Neuronal stem cell (in vitro differentiated cells): ENCODE measurements at regions not wholly inside any gene's neighbourhood (a gene's known extent, or its start where the extent isn't known, plus 50 kb on each side); places are given as distances from the start of the nearest gene placed in this dataset.

Experiments
- DNase-seq: peaks from one replicate; pipeline ENCODE4 v3.0.0-alpha.2; 2013; ENCODE audit warnings: low spot score
- H2AFZ ChIP-seq: one replicate; pipeline ENCODE4 v1.6.1; 2013; ENCODE audit warnings: mild to moderate bottlenecking, low read length, inconsistent platforms
- H2AK5ac ChIP-seq: 2 replicates; pipeline ENCODE4 v1.6.1; 2013; ENCODE audit warnings: low read depth, mild to moderate bottlenecking, inconsistent platforms, low read length, moderate library complexity, mixed read lengths
- H2BK120ac ChIP-seq: 2 replicates; pipeline ENCODE4 v1.6.1; 2013; ENCODE audit warnings: low read depth, mild to moderate bottlenecking, inconsistent platforms, low read length, moderate library complexity, mixed read lengths
- H2BK12ac ChIP-seq: one replicate; pipeline ENCODE4 v1.6.1; 2013; ENCODE audit warnings: low read length, inconsistent platforms
- H2BK15ac ChIP-seq: 2 replicates; pipeline ENCODE4 v1.6.1; 2013; ENCODE audit warnings: mild to moderate bottlenecking, low read length, inconsistent platforms, mixed read lengths
- H2BK5ac ChIP-seq: one replicate; pipeline ENCODE4 v1.6.1; 2013; ENCODE audit warnings: inconsistent platforms, mild to moderate bottlenecking, low read length, moderate library complexity
- H3K14ac ChIP-seq: one replicate; pipeline ENCODE4 v1.6.1; 2013; ENCODE audit warnings: low read length, inconsistent platforms
- H3K18ac ChIP-seq: 2 replicates; pipeline ENCODE4 v1.6.1; 2013; ENCODE audit warnings: low read length, inconsistent platforms
- H3K23ac ChIP-seq: 2 replicates; pipeline ENCODE4 v1.6.1; 2013; ENCODE audit warnings: low read depth, mild to moderate bottlenecking, mixed read lengths, low read length, inconsistent platforms; ENCODE audit not compliant: poor library complexity
- H3K27ac ChIP-seq: replicated peaks from 3 replicates; pipeline ENCODE4 v1.5.1; 2013; ENCODE audit warnings: low read length, inconsistent platforms
- H3K27me3 ChIP-seq, 3 experiments: 2 replicates each; pipeline ENCODE4 v1.6.1; 2013; ENCODE audit warnings: low read length in 3 of 3, mild to moderate bottlenecking in 2 of 3, inconsistent platforms in 1 of 3, low read depth in 1 of 3, mixed read lengths in 1 of 3, moderate library complexity in 1 of 3; ENCODE audit not compliant: control insufficient read depth in 3 of 3, insufficient read depth in 3 of 3
- H3K36me3 ChIP-seq, 2 donors: replicated peaks in 1 of 2; 2 replicates each; pipeline ENCODE4 v1.6.1; 2013; ENCODE audit warnings: low read length in 2 of 2; ENCODE audit not compliant: control insufficient read depth in 2 of 2, insufficient read depth in 2 of 2
- H3K4ac ChIP-seq: 2 replicates; pipeline ENCODE4 v1.6.1; 2013; ENCODE audit warnings: inconsistent platforms, mild to moderate bottlenecking, low read length, moderate library complexity
- H3K4me1 ChIP-seq, 2 donors: 1 replicate in 1 of 2; 2 replicates in 1 of 2; pipeline ENCODE4 v1.6.1; 2013; ENCODE audit warnings: low read length in 2 of 2, low read depth in 1 of 2; ENCODE audit not compliant: control insufficient read depth in 2 of 2, insufficient read depth in 1 of 2
- H3K4me2 ChIP-seq: one replicate; pipeline ENCODE4 v1.6.1; 2013; ENCODE audit warnings: mild to moderate bottlenecking, low read length, inconsistent platforms; ENCODE audit not compliant: insufficient read depth, poor library complexity, severe bottlenecking
- H3K4me3 ChIP-seq, 2 donors: 2 replicates each; pipeline ENCODE4 v1.5.1; 2013; ENCODE audit warnings: low read length in 2 of 2, mild to moderate bottlenecking in 2 of 2, inconsistent platforms in 1 of 2, moderate library complexity in 1 of 2
- H3K79me1 ChIP-seq: one replicate; pipeline ENCODE4 v1.6.1; 2013; ENCODE audit warnings: low read depth, mild to moderate bottlenecking, inconsistent platforms, low read length, moderate library complexity
- H3K9ac ChIP-seq: one replicate; pipeline ENCODE4 v1.6.1; 2013; ENCODE audit warnings: mild to moderate bottlenecking, low read depth, low read length, inconsistent platforms; ENCODE audit not compliant: poor library complexity
- H3K9me3 ChIP-seq, 2 donors: replicated peaks in 1 of 2; 2 replicates each; pipeline versions ENCODE3 to v1.6.1; 2013; ENCODE audit warnings: low read length in 2 of 2, mild to moderate bottlenecking in 2 of 2, inconsistent platforms in 1 of 2, low read depth in 1 of 2, mixed read lengths in 1 of 2, moderate library complexity in 1 of 2; ENCODE audit not compliant: control insufficient read depth in 2 of 2, insufficient read depth in 1 of 2
- H4K8ac ChIP-seq: one replicate; pipeline ENCODE4 v1.6.1; 2013; ENCODE audit warnings: low read depth, mild to moderate bottlenecking, inconsistent platforms, low read length, moderate library complexity
- H4K91ac ChIP-seq: one replicate; pipeline ENCODE4 v1.6.1; 2013; ENCODE audit warnings: low read length, low read depth, mild to moderate bottlenecking, inconsistent platforms; ENCODE audit not compliant: poor library complexity
- WGBS, 2 donors: extraction: QIAGEN DNeasy Blood & Tissue Kit; methylation state at CpG; one replicate each; pipeline ENCODE4 v1.1.7; 2013; ENCODE audit warnings: missing lambda C conversion rate in 2 of 2, mixed read lengths in 1 of 2; ENCODE audit not compliant: insufficient read length in 2 of 2, insufficient replicate concordance in 1 of 2; ENCODE audit errors: extremely low coverage in 2 of 2; 5-methylcytosine and 5-hydroxymethylcytosine counted together

DNA sequence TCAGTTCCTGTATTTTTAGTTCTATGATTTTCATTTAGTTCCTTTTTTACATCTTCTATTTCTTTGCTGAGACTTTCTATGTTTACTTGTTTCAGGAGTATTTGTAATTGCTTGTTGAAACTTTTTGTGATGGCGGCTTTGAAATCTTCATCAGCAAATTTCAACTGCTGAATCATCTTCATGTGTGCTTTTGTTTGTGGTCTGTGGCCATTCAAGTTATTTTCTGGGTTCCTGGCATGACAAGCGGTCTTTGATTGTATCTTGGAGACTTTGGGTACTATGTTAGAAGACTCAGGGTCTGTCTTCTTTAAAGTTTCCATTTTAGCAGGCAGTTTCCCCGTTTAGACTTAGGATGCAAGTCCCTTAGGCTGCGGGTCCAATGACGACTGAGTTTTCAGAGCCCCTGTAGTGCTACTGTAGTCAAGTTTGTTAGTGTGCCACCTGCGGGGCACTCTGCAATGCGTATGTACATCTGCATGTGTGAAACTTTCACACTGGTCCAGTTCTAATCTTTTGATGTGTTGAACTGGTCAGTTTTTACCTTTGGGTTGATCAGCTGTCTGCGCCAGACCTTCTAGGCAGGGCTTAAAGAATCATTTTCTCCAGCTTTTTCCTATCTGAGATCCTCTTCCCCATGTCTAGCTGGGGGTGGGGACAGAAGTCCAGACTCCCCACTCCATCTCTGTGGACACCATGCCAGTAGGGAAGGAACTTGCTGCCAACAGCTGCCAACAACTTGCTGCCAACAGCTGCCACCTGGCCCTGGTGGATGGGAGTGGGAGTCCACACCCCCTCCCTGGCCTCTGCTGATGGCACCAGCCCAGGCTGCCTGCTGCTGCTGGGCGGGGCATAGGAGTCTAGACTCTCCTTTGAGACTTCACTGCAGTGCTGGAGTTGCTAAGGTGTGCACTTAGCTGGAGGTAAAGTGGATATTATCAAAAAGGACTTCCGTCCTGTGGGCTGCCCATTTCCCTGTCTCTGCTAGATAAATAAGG lies 190.9 kb downstream of the TJP1 start:
- Histone ChIP-seq H2BK15ac (no peak overlapping the region), H3K14ac (no peak overlapping the region), H2AK5ac (no peak overlapping the region), H3K4me1 (no peaks in the 10 kb centered on the region), H4K91ac (no peak overlapping the region), H2BK5ac (no peak overlapping the region), H3K9ac (no peak overlapping the region), H3K36me3 (no peaks in the 10 kb centered on the region), H3K4me2 (no peak overlapping the region), H4K8ac (no peak overlapping the region), H2BK12ac (no peak overlapping the region), H3K27me3 (no peaks in the 10 kb centered on the region), H3K18ac (peak overlapping the region; percentile 20), H2AFZ (no peak overlapping the region), H3K9me3 (peaks cover 0 to 3% of the 10 kb centered on the region in 2 donors), H3K79me1 (no peaks in the 10 kb centered on the region), H3K23ac (no peak overlapping the region), H2BK120ac (no peak overlapping the region), H3K4ac (no peak overlapping the region), H3K27ac (no peak overlapping the region), H3K4me3 (no peak overlapping the region)
- DNase-seq, result no peak
- WGBS, 2 donors, result no CpG with 5 or more reads among the region's 10 CpGs

DNA sequence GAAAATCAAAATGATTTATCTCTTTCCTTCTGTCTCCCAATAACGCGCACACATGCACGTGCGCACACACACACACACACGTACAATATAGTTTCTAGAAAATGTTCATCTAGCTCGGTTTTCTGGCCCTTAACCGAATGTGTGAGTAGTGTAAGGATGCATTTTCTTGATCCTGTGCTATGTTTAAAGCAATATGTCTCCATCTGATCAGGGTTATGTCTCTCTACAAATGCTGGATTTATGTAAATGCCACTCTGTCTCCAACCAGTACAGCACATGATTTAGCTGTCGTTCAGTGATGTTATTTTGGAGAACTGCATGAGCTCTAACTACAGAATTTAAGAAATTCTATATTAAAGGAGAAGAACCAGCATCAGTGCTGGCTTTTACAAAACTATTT lies 198.0 kb downstream of the TJP1 start:
- Histone ChIP-seq H3K18ac (no peak overlapping the region), H3K4me3 (no peak overlapping the region), H3K14ac (no peak overlapping the region), H2AFZ (no peak overlapping the region), H4K91ac (no peak overlapping the region), H4K8ac (no peak overlapping the region), H3K23ac (no peak overlapping the region), H3K27me3 (no peaks in the 10 kb centered on the region), H3K9ac (no peak overlapping the region), H3K79me1 (no peaks in the 10 kb centered on the region), H3K36me3 (no peaks in the 10 kb centered on the region), H3K9me3 (no peaks in the 10 kb centered on the region), H3K27ac (no peak overlapping the region), H2BK5ac (no peak overlapping the region), H3K4me1 (no peaks in the 10 kb centered on the region), H3K4ac (no peak overlapping the region), H2BK15ac (no peak overlapping the region), H2BK120ac (no peak overlapping the region), H2BK12ac (no peak overlapping the region), H2AK5ac (no peak overlapping the region), H3K4me2 (no peak overlapping the region)
- no CpG with 5 or more reads among the region's 8 CpGs for WGBS, 2 donors
- DNase-seq, result no peak

DNA sequence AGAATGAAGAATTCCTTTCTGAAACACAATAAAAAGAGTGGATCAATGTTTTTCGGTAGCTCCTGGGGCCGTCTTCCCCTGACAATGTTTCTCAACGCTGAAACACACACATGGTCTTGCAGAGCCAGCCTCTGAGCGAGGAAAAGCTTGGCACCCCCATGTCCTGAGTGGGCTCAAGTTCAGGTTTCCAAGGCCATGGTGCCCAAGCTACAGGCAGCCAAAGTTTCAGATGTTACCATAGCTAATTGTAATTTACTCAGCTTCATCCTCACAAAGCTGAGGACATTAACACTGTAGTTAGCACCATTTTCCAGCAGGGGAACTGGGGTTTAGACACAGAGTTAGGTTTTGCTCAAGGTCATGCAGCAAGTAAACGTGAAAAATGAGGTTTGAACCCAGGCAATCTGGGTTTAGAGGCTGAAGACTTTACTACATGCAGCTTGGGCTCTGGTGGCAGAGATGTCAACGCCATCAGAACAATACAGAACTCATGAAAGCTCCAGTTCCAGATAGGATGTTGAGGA lies 199.1 kb downstream of the TJP1 start:
- WGBS, 2 donors, result no CpG with 5 or more reads among the region's 6 CpGs
- Histone ChIP-seq H3K27me3 (no peaks in the 10 kb centered on the region), H3K4me1 (no peaks in the 10 kb centered on the region)

DNA sequence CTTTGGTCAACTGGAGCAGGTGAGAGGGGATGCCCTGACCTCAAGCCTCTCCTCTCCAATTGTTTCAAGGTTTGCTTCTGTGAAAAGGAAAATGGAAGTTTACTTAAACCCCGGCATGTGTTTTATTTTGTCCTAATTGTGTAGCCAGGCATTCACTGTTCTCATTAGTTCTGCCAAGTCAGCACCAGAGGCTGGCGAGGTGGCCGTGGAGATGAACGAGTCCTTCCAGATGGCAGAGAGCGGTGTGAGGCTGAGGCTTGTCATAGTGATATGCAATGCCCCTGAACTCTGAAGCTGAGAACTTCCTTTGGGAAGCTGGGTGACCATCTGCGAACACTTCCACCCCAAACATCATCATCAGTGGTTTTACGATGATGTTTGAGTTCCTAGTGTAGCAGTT lies 199.6 kb downstream of the TJP1 start:
- Histone ChIP-seq H2AK5ac (no peak overlapping the region), H3K4me2 (no peak overlapping the region), H3K79me1 (no peaks in the 10 kb centered on the region), H3K27ac (no peak overlapping the region), H3K18ac (no peak overlapping the region), H4K91ac (no peak overlapping the region), H3K4ac (no peak overlapping the region), H3K9me3 (no peaks in the 10 kb centered on the region), H4K8ac (no peak overlapping the region), H2BK120ac (no peak overlapping the region), H3K27me3 (no peaks in the 10 kb centered on the region), H3K36me3 (no peaks in the 10 kb centered on the region), H3K4me3 (no peak overlapping the region), H3K14ac (no peak overlapping the region), H3K4me1 (no peaks in the 10 kb centered on the region), H3K23ac (no peak overlapping the region), H2BK12ac (no peak overlapping the region), H2BK5ac (no peak overlapping the region), H2AFZ (no peak overlapping the region), H3K9ac (no peak overlapping the region), H2BK15ac (no peak overlapping the region)
- WGBS, 2 donors, result no CpG with 5 or more reads among the region's 7 CpGs
- DNase-seq, result no peak

More for the DNA sequence above, 199.1 kb downstream of the TJP1 start:
- Histone ChIP-seq H3K23ac (no peak overlapping the region), H3K18ac (no peak overlapping the region), H4K91ac (no peak overlapping the region), H2BK15ac (no peak overlapping the region), H3K9me3 (no peaks in the 10 kb centered on the region), H3K4me3 (no peak overlapping the region), H2BK120ac (no peak overlapping the region), H3K36me3 (no peaks in the 10 kb centered on the region), H3K27ac (no peak overlapping the region), H2AFZ (no peak overlapping the region), H2BK12ac (no peak overlapping the region), H3K4me2 (no peak overlapping the region), H2AK5ac (no peak overlapping the region), H4K8ac (no peak overlapping the region), H3K9ac (no peak overlapping the region), H2BK5ac (no peak overlapping the region), H3K79me1 (no peaks in the 10 kb centered on the region), H3K4ac (no peak overlapping the region), H3K14ac (no peak overlapping the region)
- no peak for DNase-seq
